HFFc6 (cell line): ENCODE measurements at regions not wholly inside any gene's neighbourhood (a gene's known extent, or its start where the extent isn't known, plus 50 kb on each side); places are given as distances from the start of the nearest gene placed in this dataset.
A peak's percentile ranks its signal among the peaks of the same experiment; 100 is the strongest.

Source experiments
- DNase-seq: peaks from one replicate; pipeline ENCODE4 v3.0.0-alpha.2; 2018
- H3K27ac Mint-ChIP-seq: 2 replicates; pipeline ENCODE4 v1.8.0; 2020; ENCODE audit warnings: mild to moderate bottlenecking, mixed read lengths
- H3K27me3 Mint-ChIP-seq: 2 replicates; pipeline ENCODE4 v1.8.0; 2021; ENCODE audit warnings: mild to moderate bottlenecking, moderate library complexity, mixed read lengths; ENCODE audit not compliant: insufficient read depth
- H3K36me3 Mint-ChIP-seq: 2 replicates; pipeline ENCODE4 v1.8.0; 2021; ENCODE audit warnings: low read depth, mixed read lengths
- H3K4me1 Mint-ChIP-seq: 2 replicates; pipeline ENCODE4 v1.8.0; 2020; ENCODE audit warnings: low read depth, mixed read lengths
- H3K4me3 Mint-ChIP-seq: 2 replicates; pipeline ENCODE4 v1.8.0; 2020; ENCODE audit warnings: mild to moderate bottlenecking, moderate library complexity, mixed read lengths
- H3K9me3 Mint-ChIP-seq: 2 replicates; pipeline ENCODE4 v1.8.0; 2020; ENCODE audit warnings: mild to moderate bottlenecking, mixed read lengths
- TF ChIP-seq, protein P1 (sequence below): fragments of 200-600 bp; sonication (generic); IDR thresholded peaks from 2 replicates; pipeline ENCODE4 v1.5.0; 2021; ENCODE audit warnings: antibody characterized with exemption, mild to moderate bottlenecking

- TF ChIP-seq, protein P1, sequence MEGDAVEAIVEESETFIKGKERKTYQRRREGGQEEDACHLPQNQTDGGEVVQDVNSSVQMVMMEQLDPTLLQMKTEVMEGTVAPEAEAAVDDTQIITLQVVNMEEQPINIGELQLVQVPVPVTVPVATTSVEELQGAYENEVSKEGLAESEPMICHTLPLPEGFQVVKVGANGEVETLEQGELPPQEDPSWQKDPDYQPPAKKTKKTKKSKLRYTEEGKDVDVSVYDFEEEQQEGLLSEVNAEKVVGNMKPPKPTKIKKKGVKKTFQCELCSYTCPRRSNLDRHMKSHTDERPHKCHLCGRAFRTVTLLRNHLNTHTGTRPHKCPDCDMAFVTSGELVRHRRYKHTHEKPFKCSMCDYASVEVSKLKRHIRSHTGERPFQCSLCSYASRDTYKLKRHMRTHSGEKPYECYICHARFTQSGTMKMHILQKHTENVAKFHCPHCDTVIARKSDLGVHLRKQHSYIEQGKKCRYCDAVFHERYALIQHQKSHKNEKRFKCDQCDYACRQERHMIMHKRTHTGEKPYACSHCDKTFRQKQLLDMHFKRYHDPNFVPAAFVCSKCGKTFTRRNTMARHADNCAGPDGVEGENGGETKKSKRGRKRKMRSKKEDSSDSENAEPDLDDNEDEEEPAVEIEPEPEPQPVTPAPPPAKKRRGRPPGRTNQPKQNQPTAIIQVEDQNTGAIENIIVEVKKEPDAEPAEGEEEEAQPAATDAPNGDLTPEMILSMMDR = no peak
- H3K4me1 Mint-ChIP-seq = peaks cover 9% of the 10 kb centered on the region; the same call in 1 of the 2 replicates
- H3K9me3 Mint-ChIP-seq = no peaks in the 10 kb centered on the region
- no peaks in the 10 kb centered on the region for H3K36me3 Mint-ChIP-seq
- no peak for DNase-seq
- H3K4me3 Mint-ChIP-seq = no peak overlapping the region
- peaks cover 2% of the 10 kb centered on the region; the same call in 1 of the 2 replicates for H3K27me3 Mint-ChIP-seq
- no peak overlapping the region for H3K27ac Mint-ChIP-seq
Observed at GRCh38 chr13:75055296-75055695, 426.7 kb downstream of the TBC1D4 start.

DNA sequence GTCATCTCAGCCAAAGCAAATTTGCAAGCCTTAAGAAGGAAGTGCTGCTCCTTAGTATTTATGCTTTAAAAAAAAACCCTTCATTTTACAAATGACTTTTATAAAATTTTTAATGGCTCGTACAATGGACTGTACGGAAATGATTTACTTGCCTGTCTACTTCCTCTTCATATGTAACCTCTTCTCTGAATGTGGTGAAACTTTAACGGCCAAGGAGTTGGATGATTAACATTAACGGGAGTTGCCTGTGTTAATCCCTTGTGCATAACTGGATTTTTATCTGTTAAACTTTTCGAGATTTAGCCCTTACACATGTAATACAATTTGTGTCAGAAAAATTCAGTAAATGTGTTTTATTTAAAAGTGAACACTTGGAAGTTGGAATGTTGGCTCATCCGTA is 429.4 kb downstream of the TBC1D4 start:
- H3K27me3 Mint-ChIP-seq = peaks cover 5% of the 10 kb centered on the region; the same call in 1 of the 2 replicates
- H3K36me3 Mint-ChIP-seq = no peaks in the 10 kb centered on the region
- TF ChIP-seq, protein P1 = no peak
- H3K27ac Mint-ChIP-seq = no peak overlapping the region
- no peak for DNase-seq
- H3K4me1 Mint-ChIP-seq = peaks cover 15% of the 10 kb centered on the region; the same call in 1 of the 2 replicates
- no peaks in the 10 kb centered on the region for H3K9me3 Mint-ChIP-seq
- H3K4me3 Mint-ChIP-seq = no peak overlapping the region

DNA sequence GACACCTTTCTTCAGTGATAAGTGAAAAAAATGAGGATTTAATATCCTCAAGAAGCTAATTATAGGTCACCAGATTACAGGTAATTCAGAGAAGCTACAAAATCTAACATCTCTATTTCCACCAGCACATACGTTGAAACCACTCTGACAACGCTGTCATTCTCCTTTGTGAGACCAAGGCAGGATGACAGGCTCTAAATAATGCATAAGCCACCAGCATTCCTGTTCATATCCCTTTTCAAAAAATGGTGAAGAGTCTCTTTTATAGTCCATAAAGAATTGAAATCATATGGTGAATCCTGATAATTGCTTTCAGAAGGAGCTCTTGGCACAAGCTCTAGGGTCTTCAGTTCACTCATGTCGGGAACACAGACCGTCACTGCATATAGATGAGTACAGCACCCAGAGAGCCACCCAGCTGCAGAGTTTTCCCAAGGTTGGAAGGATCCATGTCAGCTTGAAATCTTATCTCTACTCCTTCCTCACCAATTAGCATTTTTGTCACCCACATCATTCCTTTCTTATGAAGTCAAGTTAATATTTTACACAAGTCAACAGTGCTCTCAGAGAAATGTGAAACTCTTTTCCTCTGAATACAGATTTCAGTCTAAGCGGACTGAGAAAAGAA is 431.4 kb downstream of the TBC1D4 start:
- no peaks in the 10 kb centered on the region for H3K36me3 Mint-ChIP-seq
- H3K27me3 Mint-ChIP-seq = peaks cover 5% of the 10 kb centered on the region; the same call in 1 of the 2 replicates
- peaks cover 15% of the 10 kb centered on the region; the same call in 1 of the 2 replicates for H3K4me1 Mint-ChIP-seq
- no peaks in the 10 kb centered on the region for H3K9me3 Mint-ChIP-seq
- TF ChIP-seq, protein P1 = no peak
- H3K4me3 Mint-ChIP-seq = peak overlapping the region; percentile 49
- peak; percentile 44 for DNase-seq
- no peak overlapping the region; the same call in 1 of the 2 replicates for H3K27ac Mint-ChIP-seq

GRCh38 chr13:75049735-75050335 is 432.1 kb downstream of the TBC1D4 start:
- no peak overlapping the region for H3K27ac Mint-ChIP-seq
- H3K27me3 Mint-ChIP-seq = peaks cover 5% of the 10 kb centered on the region; the same call in 1 of the 2 replicates
- TF ChIP-seq, protein P1 = no peak
- H3K36me3 Mint-ChIP-seq = no peaks in the 10 kb centered on the region
- no peak for DNase-seq
- no peak overlapping the region for H3K4me3 Mint-ChIP-seq
- peaks cover 15% of the 10 kb centered on the region; the same call in 1 of the 2 replicates for H3K4me1 Mint-ChIP-seq
- no peaks in the 10 kb centered on the region for H3K9me3 Mint-ChIP-seq

DNA sequence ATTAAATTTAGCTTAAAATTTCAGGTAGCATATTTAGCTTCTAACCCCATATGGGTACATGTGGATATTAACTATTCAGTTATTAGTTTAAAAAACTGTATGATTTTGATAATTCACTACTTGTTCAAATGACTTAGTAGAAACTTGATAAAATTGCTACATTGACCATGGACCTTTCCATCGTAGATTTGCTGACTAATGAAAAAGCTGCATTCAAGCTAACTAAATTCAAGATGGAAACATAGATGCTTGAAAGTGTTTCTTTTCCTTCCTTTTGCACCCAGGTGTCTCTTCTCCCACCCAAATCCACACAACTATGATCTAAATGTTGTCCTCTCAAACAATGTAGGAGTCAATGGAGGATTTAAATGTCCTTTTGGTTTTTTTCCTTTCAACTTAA is 439.2 kb downstream of the TBC1D4 start:
- H3K9me3 Mint-ChIP-seq = no peaks in the 10 kb centered on the region; the same call in 1 of the 2 replicates
- DNase-seq = no peak
- H3K27me3 Mint-ChIP-seq = no peaks in the 10 kb centered on the region; the same call in 1 of the 2 replicates
- no peak overlapping the region for H3K27ac Mint-ChIP-seq
- TF ChIP-seq, protein P1 = no peak
- no peaks in the 10 kb centered on the region for H3K36me3 Mint-ChIP-seq
- H3K4me3 Mint-ChIP-seq = no peak overlapping the region
- no peaks in the 10 kb centered on the region for H3K4me1 Mint-ChIP-seq
